ENCODE measurements at regions not wholly inside any gene's neighbourhood (a gene's known extent, or its start where the extent isn't known, plus 50 kb on each side); places are given as distances from the start of the nearest gene placed in this dataset.
A peak's percentile ranks its signal among the peaks of the same experiment; 100 is the strongest.
"Not testable (repeated sequence)": the region's sequence is repeated elsewhere in the genome, so short reads cannot be mapped to it uniquely, and the experiment has no call there.

DNA sequence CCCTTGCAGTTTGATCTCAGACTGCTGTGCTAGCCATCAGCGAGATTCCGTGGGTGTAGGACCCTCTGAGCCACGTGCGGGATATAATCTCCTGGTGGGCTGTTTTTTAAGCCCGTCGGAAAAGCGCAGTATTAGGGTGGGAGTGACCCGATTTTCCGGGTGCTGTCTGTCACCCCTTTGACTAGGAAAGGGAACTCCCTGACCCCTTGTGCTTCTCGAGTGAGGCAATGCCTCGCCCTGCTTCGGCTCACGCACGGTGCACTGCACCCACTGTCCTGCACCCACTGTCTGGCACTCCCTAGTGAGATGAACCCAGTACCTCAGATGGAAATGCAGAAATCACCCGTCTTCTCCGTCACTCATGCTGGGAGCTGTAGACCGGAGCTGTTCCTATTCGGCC, 728.9 kb upstream of the SPRY2 start:
- not testable (repeated sequence) for DNase-seq

DNA sequence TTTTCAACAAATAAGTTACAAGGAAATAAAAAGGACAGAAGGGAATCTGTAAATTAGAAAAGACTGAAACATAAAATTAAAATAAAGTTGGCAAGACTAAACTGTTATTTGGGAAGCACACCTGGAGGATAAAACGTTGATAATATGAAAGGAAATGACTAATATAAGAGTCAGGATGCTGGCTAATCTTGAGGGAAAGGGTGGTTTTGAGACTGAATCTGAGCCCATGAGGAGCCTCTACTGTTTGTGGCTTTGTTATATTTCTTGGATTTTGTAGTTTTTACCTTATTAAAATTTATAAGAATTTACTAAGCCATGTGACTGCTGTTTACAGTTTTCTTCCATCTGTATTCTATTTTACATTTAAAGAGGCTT, 718.0 kb upstream of the SPRY2 start:
- no peak for DNase-seq

DNA sequence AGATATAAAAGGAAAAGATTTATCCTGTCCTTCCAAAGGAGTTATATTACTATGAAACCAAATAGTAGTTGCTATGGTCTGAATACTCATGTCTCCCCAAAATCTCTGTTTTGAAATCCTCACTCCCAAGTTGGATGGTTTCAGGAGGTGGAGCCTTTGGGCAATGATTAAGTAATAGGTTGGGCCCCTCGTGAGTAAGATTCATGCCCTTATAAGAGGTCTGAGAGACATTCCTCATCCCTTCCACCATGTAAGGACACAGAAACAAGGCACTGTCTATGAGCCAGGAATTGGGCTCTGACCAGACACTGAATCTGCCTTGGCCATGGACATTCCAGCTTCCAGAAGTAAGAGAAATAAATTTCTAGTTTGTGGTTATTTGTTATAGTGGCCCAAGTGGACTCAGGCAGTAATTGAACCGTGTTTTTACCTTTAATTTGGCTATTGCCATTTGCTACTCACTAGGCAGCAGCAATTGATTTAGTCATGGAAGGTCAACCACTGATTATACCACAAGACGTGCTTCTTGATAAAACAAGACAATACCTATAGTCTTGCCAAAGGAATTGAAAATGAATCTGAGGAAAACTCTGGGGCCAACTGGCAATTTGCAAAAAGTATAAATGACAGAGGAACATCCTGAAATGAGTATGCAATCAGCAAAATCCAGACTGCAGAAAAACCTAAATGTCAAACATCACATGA, 717.4 kb upstream of the SPRY2 start:
- no peak for DNase-seq

DNA sequence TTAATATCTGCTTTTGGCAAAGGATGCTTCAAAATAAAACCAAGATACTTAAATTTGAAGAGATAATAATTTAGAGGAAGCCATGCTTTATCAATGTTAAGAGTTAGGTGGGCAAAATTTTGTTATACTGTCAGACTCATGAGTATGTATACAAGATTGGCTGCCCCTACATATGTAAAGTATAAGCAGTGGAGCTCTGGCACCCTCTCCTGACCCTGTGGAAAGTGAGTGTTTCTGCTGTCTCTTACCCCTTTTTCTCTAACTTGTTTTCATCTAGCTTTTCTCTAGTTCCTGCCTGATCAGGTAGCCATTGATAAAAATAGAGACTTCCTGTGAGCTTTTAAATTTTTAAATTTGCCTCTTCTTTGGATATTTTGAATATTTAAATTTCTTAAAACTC, 710.9 kb upstream of the SPRY2 start:
- DNase-seq: no peak

DNA sequence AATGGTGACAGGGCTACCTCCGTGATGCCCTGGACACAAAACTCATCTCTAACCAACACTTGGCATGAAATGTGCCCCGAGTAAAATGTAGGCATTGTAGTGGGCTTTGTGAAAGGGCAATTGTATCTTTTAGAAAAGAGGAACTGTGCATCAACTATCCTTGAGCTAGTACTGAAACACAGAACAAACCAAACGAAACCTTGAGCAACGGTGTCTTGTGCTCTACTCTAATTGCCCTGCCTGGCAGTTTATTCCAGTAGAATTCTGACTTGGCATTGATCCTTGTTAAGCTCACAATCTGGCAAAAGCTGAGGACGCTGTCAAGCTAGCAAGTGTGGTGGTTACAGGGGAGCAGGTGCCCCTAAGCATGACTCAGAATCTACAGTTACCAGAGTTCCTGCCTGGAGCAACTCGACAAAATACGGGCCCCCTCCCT, 707.1 kb upstream of the SPRY2 start:
- no peak for DNase-seq

DNA sequence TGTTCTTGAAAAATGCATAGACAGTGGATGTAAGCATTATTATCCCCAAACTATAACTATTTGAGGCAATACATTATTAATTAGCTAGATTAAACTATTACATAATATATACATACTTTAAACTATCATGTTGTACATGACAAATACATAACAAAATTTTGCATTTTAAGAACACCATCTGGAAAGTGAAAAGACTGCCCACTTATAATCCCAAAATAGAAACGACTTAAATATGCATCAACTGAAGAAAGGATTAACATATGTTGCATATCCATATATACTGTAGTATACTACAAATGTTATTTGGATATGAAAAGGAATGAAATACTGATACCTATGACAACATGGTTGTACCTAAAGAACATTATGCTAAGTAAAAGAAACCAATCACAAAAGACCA, 700.8 kb upstream of the SPRY2 start:
- no peak for DNase-seq

DNA sequence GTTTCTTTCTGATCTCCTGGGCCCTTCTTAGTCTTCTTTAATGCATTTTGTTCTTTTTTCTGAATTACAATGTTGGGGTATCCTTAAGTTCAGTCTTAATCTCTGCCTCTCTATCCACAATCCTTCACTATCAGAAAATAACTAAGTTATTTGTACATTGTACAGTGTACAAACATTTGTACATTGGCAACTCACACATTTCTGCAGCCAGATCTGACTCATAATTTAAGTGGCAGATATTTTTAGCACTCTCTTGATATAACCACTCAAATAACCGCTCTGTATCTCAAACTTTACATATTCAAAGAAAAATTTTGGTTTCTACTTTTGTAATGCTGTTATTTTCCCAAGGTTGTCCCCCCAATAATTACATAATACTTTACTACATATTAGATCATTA, 691.1 kb upstream of the SPRY2 start:
- no peak for DNase-seq

DNA sequence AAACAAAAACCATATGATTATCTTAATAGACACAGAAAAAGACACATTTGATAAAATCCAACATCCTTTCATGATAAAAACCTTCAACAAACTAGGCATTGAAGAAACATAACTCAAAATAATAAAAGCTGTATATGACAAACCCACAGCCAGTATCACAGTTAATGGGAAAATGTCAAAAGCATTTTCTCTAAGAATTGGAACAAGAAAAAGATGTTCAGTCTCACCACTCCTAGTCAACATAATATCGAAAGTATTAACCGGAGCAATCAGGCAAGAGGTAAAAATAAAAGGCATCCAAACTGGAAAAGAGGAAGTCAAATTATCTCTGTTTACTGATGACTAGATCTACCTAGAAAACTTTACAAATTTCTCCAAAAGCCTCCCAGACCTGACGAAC, 684.2 kb upstream of the SPRY2 start:
- DNase-seq: no peak

DNA sequence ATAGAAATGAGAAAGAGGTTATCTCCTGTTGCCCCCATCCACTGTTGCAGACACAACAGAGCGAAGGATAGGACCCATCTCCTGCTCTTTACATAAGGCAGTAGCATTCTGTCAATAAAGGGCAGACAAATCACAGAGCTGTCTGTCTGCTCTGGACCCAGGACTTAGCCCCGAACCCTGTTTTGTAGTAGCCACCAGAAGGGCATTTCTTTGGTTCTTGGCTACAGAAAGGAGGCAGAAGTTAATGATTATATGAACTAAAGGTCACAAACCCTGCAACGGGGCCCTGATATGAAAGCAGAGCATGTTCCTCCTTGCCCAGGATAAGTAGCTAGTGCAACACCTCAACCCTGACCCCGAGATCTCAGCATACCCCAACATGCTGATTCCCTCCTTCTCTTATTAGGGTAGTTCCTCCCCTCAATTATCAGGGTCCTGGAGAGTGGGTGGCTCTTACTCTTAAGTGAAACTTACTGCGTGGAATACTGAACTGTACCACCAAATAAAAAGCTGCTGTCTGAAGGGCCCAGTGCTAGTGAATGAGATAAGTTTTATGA, 680.4 kb upstream of the SPRY2 start:
- DNase-seq: no peak

DNA sequence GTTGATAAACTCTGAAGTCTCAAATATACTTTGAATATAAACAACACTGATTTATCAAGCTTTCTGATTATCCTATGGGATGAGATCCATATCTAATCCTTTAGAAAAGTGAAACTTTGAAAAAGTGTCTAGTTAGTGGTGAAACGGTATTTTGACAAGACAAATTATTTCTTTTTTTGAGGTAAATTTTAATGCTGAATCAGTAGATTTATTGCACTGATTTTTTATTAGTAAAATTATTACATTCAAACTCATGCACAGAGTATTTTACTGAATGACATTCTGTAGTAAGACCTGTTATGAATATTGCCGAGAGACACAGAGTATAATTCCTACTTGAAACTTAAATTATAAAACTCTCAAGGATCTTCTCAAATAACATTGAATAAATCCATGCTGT, 679.1 kb upstream of the SPRY2 start:
- DNase-seq: no peak

DNA sequence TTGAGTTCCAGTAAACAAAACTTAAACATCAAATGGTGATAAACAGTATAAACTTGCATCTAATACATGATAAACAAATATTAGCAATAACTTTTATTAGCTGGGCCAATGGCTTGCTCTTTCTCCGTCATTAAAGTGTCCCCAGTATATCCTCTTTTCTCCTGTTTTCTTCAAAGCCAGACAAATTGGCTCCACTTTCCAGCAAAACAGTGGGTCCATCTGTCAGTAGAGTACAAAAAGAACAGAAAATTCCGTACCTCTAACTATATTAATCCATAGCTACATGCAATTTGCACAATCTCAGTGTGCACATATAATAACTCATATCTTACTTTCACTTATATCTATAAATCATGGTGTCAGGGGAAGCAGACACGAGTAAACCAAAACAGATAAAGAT, 678.0 kb upstream of the SPRY2 start:
- DNase-seq: no peak

DNA sequence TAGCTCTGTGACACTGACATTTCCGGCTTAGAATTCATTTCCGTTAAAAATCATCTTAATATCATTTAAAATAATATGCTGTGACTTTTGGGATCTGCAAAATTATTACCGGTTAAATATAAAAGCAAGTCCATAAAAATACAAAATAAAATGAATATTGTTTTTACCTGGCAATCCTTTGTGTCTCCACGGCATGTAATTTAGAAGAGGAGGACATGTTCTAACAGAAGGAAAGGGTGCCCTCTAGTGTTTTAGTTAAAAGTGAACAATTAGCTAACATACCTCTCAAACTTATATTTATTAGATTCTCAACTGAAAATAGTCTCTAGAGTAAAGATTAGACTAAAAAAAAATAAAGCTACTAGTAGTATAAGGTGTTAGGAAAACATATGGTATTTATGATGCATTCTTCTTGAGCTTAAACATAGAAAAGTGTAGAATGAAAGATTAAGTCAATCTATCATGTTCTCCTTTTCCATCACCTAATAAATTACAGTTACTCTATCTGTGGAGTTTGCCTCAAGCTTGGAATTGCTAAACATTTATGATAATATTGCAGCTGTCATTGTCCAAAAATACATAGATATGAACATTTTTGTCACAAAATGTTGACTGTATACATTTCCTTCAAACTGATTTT, 676.7 kb upstream of the SPRY2 start:
- DNase-seq: no peak

DNA sequence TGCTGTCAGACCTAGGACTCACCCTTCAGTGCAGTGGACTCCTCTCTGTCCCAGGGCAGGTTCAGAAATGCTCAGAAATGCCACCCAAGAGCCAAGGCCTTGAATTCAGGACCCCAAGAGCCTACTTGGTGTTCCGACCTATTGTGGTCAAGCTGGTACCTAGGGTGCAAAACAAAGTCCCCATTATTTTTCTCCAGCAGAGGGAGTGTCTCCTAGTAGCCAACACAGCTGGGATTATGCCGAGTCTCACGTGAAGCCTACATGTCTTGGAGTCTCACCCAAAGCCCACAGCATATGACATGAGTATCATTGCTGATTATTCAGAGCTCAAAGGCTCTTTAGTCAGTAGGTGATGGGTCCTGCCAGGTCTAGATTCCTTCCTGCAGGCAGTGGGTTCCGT, 671.1 kb upstream of the SPRY2 start:
- DNase-seq: no peak

DNA sequence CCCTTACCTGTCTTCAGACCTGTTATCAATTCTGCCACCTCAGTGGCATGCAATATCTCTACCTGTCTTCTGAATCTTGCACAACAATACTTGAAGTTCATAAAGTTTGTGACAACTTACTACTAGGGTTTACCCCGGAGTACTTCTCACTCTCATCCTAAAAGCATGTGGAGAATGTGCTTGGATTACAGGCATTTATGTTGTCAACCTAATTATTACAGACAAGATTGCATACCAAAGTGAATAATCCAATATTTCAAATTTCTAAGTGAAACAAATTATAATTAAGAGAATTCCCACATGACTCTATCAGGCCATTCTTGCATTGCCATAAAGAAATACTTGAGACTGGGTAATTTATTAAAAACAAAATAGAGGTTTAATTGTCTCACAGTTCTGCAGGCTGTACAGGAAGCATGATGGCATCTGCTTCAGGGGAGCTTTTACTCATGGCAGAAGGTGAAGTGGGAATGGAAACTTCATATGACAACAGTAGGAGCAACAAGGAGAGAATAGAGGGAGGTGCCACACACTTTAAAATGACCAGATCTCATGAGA, 661.0 kb upstream of the SPRY2 start:
- no peak for DNase-seq

DNA sequence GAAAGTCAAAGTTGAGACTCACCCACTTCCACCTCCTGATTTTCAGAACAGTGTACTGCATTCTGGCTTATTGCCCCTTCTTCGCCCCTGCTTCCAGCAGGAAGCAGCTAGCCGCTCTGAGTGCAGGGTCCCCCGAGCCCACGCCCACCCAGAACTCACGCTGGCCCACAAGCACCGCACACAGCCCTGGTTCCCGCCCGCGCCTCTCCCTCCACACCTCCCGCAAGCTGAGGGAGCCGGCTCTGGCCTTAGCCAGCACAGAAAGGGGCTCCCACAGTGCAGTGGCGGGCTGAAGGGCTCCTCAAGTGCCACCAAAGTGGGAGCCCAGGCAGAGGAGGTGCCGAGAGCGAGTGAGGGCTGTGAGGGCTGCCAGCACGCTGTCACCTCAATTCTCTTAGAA, 657.7 kb upstream of the SPRY2 start:
- DNase-seq: not testable (repeated sequence)

DNA sequence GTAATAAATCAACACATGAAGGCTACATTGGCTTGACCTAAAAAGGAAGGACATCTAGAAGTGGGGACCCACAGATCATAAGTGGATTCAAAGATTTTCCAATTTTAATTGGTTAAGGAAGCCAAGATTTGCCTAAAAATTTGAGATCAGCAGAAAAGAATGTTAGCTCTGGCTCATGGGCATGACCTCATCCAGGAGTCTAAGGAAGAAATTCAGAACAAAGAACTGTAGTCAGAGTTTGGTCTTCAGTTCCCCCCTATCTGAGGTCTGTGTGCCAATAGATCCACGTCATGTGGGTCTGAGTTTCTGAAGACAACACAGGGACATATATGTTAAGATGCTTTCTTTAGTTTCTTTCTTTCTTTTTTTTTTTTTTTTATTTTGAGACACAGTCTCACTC, 648.8 kb upstream of the SPRY2 start:
- no peak for DNase-seq

DNA sequence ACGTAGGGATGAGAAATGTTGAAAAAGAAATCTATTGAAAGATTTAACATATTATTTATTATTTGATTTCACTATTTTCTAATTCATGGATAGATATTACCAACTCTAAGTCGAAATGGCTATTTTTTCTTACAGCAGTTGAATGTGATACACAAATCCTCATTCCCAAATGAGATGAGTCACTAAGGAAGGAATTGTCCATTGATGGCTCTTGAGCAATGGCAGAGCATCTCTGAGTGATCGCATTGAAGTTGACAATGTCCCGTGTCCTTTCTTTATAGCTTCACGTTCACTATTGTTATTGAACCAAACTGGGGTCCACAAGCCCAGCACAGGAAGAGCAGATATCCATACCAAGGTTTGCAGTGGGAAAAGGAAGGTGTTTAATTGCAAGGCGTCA, 648.3 kb upstream of the SPRY2 start:
- no peak for DNase-seq

DNA sequence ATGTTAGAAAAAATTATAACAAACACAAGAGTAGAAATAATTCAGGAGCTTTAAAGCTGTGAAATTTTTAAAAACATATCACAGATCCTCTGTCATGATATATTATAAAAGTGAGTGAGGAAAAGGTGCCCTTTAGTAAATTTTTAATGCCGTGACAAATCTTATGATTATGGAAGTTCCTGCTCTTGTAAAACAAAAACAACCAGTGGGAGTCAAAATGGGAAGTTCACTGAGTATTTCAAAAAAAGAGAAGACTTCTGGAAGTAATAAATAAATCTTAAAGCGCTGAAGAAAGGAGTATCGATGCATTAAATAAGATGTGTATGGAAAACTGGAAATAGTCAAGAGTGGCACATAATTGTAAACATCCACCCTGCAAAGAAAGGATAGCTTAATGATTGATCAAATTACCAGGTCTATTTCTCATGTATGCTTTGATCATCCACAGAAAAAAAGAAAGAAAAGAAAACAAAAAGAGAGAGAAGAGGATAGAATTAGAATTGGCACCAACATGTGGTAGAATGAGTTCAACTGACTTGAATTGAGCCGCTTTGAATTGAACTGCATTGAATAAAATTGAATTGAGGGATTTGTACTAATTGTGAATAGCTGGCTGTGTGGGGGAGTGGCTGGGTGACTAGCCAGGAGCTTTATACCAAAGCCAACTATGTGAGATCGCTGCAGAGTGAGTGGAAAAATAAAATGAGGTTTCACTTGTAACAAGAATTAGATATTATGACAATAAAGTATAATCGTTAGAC, 647.6 kb upstream of the SPRY2 start:
- DNase-seq: no peak

DNA sequence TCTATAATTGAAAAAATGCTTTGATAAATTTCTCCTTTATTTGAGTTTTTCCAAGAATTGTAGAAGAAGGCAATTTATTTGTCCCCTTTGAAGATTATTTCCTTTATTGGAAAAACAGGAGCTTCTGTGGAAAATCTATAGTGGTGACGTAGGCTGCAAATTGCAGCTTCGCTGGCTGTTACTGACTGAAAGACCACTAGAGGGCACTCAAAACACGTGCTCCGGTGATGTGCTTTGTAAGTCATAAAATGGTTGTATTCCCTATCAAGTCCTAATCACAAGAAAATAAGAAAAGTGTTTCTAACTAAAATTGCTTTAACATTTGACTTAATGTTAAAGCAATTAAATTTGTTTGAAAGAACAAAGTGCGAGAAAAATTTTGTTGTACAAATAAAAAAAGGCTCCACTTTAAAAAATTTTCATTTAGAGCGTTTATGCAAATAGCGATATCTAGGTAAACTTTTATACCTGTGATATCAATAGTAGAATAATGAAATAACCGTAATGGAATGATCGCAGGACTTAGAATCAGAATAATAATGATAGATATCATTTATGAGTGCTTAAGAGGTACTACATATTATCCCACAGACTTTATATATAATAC, 638.2 kb upstream of the SPRY2 start:
- peak; percentile 13 for DNase-seq

DNA sequence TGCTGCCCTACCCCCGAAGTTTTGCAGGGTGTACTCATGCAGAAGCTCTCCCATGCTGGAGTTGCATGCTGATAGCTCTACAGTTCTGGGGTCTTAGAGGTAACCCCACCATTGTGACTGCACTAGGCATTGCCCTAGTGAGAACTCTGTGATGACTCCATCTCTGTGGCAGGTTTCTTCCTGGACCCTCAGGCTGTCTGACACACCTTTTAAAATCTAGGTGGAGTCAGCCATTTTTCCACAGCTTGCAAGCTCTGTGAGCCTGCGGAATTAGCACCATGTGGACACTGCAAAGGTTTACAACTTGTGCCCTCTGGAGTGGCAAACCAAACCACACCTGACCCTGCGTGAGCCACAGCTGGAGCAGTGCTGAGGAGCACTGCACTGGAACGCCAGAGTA, 636.2 kb upstream of the SPRY2 start:
- DNase-seq: no peak

DNA sequence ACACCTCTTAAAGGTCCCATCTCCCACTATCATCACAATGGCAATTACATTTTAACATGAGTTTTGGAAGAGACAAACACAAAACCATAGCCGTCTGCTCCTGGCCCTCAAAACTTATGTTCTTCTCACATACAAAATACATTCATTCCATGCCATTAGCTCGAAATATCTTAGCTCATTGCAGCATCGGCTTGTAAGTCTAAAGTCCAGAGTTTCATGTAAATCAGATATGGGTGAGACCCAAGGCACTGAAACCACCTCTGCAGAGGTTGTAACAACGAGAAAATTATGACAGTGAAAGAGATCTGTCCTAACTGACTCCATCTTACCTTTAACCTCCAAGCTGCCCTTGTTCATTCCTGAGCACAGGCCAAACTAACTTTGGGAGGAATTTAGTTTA, 635.0 kb upstream of the SPRY2 start:
- no peak for DNase-seq

DNA sequence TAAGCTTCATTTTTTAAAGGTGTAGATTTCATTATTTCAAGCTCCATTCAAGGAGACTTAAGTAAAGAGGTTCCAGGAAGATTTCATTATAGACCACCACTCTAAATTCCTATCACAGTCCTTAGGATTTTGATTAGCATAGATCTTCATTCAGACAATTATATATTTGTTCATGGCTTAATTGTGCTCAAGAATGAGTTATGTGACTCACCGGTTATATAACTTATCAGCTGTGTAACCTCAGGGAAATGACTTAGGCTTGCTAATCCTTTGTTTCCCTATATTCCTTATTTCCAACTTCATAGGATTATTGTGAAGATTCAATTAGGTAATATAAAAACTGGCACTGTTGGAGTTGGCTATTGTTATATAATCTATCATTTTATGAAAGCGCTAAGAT, 632.8 kb upstream of the SPRY2 start:
- DNase-seq: no peak

DNA sequence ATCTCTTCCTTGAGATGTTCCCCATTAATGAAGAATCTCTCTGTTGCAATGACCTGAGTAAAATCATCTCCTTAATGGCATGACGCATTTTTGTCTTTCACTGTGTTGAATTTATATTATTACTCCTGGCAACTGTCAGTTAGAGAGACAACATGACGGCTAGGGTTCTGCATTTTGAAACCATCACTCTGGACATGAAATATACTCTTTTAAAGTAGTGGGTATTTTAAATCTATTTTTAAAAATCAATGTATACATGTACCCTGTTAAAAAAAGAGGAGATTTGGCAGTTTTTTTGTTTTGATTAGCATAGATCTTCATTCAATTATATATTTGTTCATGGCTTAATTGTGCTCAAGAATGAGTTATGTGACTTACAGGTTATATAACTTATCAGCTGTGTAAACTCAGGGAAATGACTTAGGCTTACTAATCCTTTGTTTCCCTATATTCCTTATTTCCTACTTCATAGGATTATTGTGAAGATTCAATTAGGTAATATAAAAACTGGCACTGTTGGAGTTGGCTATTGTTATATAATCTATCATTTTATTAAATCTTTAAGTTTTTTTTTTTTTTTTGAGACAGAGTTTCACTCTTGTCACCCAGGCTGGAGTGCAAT, 632.0 kb upstream of the SPRY2 start:
- DNase-seq: no peak

Measured in GDM1 (cell line).